CD14-positive monocyte (primary cell): ENCODE measurements at regions not wholly inside any gene's neighbourhood (a gene's known extent, or its start where the extent isn't known, plus 50 kb on each side); places are given as distances from the start of the nearest gene placed in this dataset.

Source experiments
- DNase-seq, 3 donors: peaks; one replicate each; pipeline ENCODE4 v3.0.0-alpha.2; 2011 to 2022
- H2AFZ ChIP-seq: 2 replicates; pipeline ENCODE4 v1.6.0; 2012; ENCODE audit warnings: mild to moderate bottlenecking, low read depth, low read length, inconsistent platforms; ENCODE audit not compliant: insufficient read depth, poor library complexity, severe bottlenecking
- H3K27ac ChIP-seq, 2 donors: 1 replicate in 1 of 2; 2 replicates in 1 of 2; pipeline ENCODE4 v1.5.1; 2012 to 2013; ENCODE audit warnings: low read length in 2 of 2, control low read depth in 1 of 2, inconsistent platforms in 1 of 2, low read depth in 1 of 2, mild to moderate bottlenecking in 1 of 2
- H3K27me3 ChIP-seq, 2 donors: one replicate each; pipeline versions ENCODE4 v1.6.0 to v1.6.1; 2011 to 2013; ENCODE audit warnings: low read length in 2 of 2; ENCODE audit not compliant: control insufficient read depth in 2 of 2, insufficient read depth in 2 of 2
- H3K36me3 ChIP-seq, 2 donors: replicated peaks in 1 of 2; 1 replicate in 1 of 2; 2 replicates in 1 of 2; pipeline versions ENCODE4 v1.5.1 to v1.6.1; 2012 to 2013; ENCODE audit warnings: low read length in 2 of 2, control low read depth in 1 of 2, inconsistent platforms in 1 of 2, mild to moderate bottlenecking in 1 of 2; ENCODE audit not compliant: insufficient read depth in 2 of 2, control insufficient read depth in 1 of 2
- H3K4me1 ChIP-seq, 2 donors: 1 replicate in 1 of 2; 2 replicates in 1 of 2; pipeline versions ENCODE4 v1.5.1 to v1.6.1; 2012 to 2013; ENCODE audit warnings: low read length in 2 of 2, control low read depth in 1 of 2, inconsistent platforms in 1 of 2, mild to moderate bottlenecking in 1 of 2, moderate library complexity in 1 of 2; ENCODE audit not compliant: insufficient read depth in 2 of 2, control insufficient read depth in 1 of 2
- H3K4me2 ChIP-seq: replicated peaks from 2 replicates; pipeline ENCODE3; 2012; ENCODE audit warnings: low read length, moderate library complexity, mild to moderate bottlenecking; ENCODE audit not compliant: poor library complexity, severe bottlenecking; ENCODE audit errors: extremely low read depth
- H3K4me3 ChIP-seq, 3 experiments: fragments of 200-600 bp in 1 of 3; sonication (generic) in 1 of 3; replicated peaks in 1 of 3; 1 replicate in 2 of 3; 2 replicates in 1 of 3; pipeline ENCODE4 v1.5.1; 2011 to 2013; ENCODE audit warnings: low read length in 3 of 3, mild to moderate bottlenecking in 3 of 3, control low read depth in 2 of 3, low read depth in 2 of 3, inconsistent platforms in 1 of 3, moderate library complexity in 1 of 3
- H3K79me2 ChIP-seq: 2 replicates; pipeline ENCODE4 v1.6.0; 2012; ENCODE audit warnings: mild to moderate bottlenecking, control low read depth, inconsistent platforms, low read length, moderate library complexity; ENCODE audit not compliant: insufficient read depth
- H3K9ac ChIP-seq: 2 replicates; pipeline ENCODE4 v1.6.0; 2017; ENCODE audit warnings: low read length, mild to moderate bottlenecking; ENCODE audit not compliant: insufficient read depth, poor library complexity, severe bottlenecking
- H3K9me3 ChIP-seq, 2 donors: replicated peaks in 1 of 2; 1 replicate in 1 of 2; 2 replicates in 1 of 2; pipeline versions ENCODE4 v1.5.1 to v1.6.1; 2012 to 2013; ENCODE audit warnings: low read length in 2 of 2, control low read depth in 1 of 2; ENCODE audit not compliant: control insufficient read depth in 1 of 2, insufficient read depth in 1 of 2
- H4K20me1 ChIP-seq: 2 replicates; pipeline ENCODE4 v1.6.0; 2012; ENCODE audit warnings: mild to moderate bottlenecking, low read length, control low read depth, moderate library complexity; ENCODE audit not compliant: insufficient read depth
- H3K27ac Mint-ChIP-seq, 7 donors: one replicate each; pipeline ENCODE4 v1.8.0; 2020; ENCODE audit warnings: mild to moderate bottlenecking in 7 of 7, mixed read lengths in 7 of 7, moderate library complexity in 6 of 7, inconsistent platforms in 2 of 7
- H3K27me3 Mint-ChIP-seq, 3 donors: one replicate each; pipeline ENCODE4 v1.8.0; 2021 to 2022; ENCODE audit warnings: low read depth in 3 of 3, mild to moderate bottlenecking in 3 of 3, mixed read lengths in 3 of 3, moderate library complexity in 3 of 3, inconsistent platforms in 1 of 3
- H3K36me3 Mint-ChIP-seq, 2 donors: one replicate each; pipeline ENCODE4 v1.8.0; 2020; ENCODE audit warnings: mixed read lengths in 2 of 2, inconsistent platforms in 1 of 2, mild to moderate bottlenecking in 1 of 2
- H3K4me1 Mint-ChIP-seq: one replicate; pipeline ENCODE4 v1.8.0; 2020; ENCODE audit warnings: mild to moderate bottlenecking, mixed read lengths
- H3K4me3 Mint-ChIP-seq, 2 donors: one replicate each; pipeline ENCODE4 v1.8.0; 2020; ENCODE audit warnings: mild to moderate bottlenecking in 2 of 2, mixed read lengths in 2 of 2, moderate library complexity in 1 of 2
- H3K9me3 Mint-ChIP-seq, 7 donors: one replicate each; pipeline ENCODE4 v1.8.0; 2020 to 2022; ENCODE audit warnings: mixed read lengths in 7 of 7, mild to moderate bottlenecking in 6 of 7, moderate library complexity in 6 of 7, inconsistent platforms in 2 of 7
- WGBS: methylation state at CpG from one replicate; pipeline ENCODE4 v1.1.5; 2013; ENCODE audit warnings: missing lambda C conversion rate; ENCODE audit not compliant: insufficient coverage; 5-methylcytosine and 5-hydroxymethylcytosine counted together
- intact Hi-C, 2 donors: fragments of 100-400 bp; cut with micrococcal nuclease; formaldehyde crosslinking; loops; one replicate each; pipeline versions ENCODE4 v1.15.0 to v1.15.1; 2023
- TF ChIP-seq, protein P1 (sequence below): fragments of 200-600 bp; IDR thresholded peaks from one replicate; pipeline ENCODE4 v1.8.0; 2022; ENCODE audit warnings: antibody characterized with exemption, mild to moderate bottlenecking

- no peak overlapping the region for H2AFZ ChIP-seq
- no peak for DNase-seq
- Mint-ChIP-seq H3K4me1 (no peaks in the 10 kb centered on the region), H3K27me3 (peaks cover 4 to 18% (median 7%) of the 10 kb centered on the region in 3 donors), H3K27ac (peak overlapping the region in 1 of 7 donors; percentile 42), H3K4me3 (no peak overlapping the region), H3K9me3 (peaks cover 0 to 3% (median 0%) of the 10 kb centered on the region in 7 donors), H3K36me3 (no peaks in the 10 kb centered on the region)
- H3K9ac ChIP-seq = no peak overlapping the region
- no peaks in the 10 kb centered on the region for H3K27me3 ChIP-seq
- no peak overlapping the region for H3K4me2 ChIP-seq
- H3K79me2 ChIP-seq = no peaks in the 10 kb centered on the region
- H3K27ac ChIP-seq = no peak overlapping the region
- TF ChIP-seq, protein P1, sequence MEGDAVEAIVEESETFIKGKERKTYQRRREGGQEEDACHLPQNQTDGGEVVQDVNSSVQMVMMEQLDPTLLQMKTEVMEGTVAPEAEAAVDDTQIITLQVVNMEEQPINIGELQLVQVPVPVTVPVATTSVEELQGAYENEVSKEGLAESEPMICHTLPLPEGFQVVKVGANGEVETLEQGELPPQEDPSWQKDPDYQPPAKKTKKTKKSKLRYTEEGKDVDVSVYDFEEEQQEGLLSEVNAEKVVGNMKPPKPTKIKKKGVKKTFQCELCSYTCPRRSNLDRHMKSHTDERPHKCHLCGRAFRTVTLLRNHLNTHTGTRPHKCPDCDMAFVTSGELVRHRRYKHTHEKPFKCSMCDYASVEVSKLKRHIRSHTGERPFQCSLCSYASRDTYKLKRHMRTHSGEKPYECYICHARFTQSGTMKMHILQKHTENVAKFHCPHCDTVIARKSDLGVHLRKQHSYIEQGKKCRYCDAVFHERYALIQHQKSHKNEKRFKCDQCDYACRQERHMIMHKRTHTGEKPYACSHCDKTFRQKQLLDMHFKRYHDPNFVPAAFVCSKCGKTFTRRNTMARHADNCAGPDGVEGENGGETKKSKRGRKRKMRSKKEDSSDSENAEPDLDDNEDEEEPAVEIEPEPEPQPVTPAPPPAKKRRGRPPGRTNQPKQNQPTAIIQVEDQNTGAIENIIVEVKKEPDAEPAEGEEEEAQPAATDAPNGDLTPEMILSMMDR = no peak
- H3K4me3 ChIP-seq = no peak overlapping the region
- WGBS = 100% methylated on average over 2 of the region's 3 CpGs
- H4K20me1 ChIP-seq = no peaks in the 10 kb centered on the region
- no peaks in the 10 kb centered on the region for H3K9me3 ChIP-seq
- no peaks in the 10 kb centered on the region for H3K4me1 ChIP-seq
- H3K36me3 ChIP-seq = no peaks in the 10 kb centered on the region
- intact Hi-C loops = no loop called here
Observed at GRCh38 chr2:109703798-109704197, 89.6 kb downstream of the SOWAHC start.

- Mint-ChIP-seq H3K4me3 (no peak overlapping the region), H3K9me3 (peaks cover 0 to 3% (median 0%) of the 10 kb centered on the region in 7 donors), H3K4me1 (no peaks in the 10 kb centered on the region), H3K27me3 (peaks cover 2 to 11% (median 3%) of the 10 kb centered on the region in 3 donors), H3K27ac (no peak overlapping the region), H3K36me3 (no peaks in the 10 kb centered on the region)
- Histone ChIP-seq H3K27me3 (no peaks in the 10 kb centered on the region), H3K36me3 (no peaks in the 10 kb centered on the region), H3K4me1 (no peaks in the 10 kb centered on the region), H4K20me1 (no peaks in the 10 kb centered on the region), H3K4me3 (no peak overlapping the region), H3K9me3 (no peaks in the 10 kb centered on the region), H3K79me2 (no peaks in the 10 kb centered on the region), H2AFZ (no peak overlapping the region), H3K9ac (no peak overlapping the region), H3K27ac (no peak overlapping the region), H3K4me2 (no peak overlapping the region)
- intact Hi-C loops = no loop called here
- TF ChIP-seq, protein P1 = no peak
- WGBS = 82% methylated on average over 2 of the region's 9 CpGs
- no peak for DNase-seq
Observed at GRCh38 chr2:109707281-109708147, 86.6 kb upstream of the RGPD5 start.
